SHP77 (cell line): ENCODE measurements at regions not wholly inside any gene's neighbourhood (a gene's known extent, or its start where the extent isn't known, plus 50 kb on each side); places are given as distances from the start of the nearest gene placed in this dataset.
"Not testable (repeated sequence)": the region's sequence is repeated elsewhere in the genome, so short reads cannot be mapped to it uniquely, and the experiment has no call there.

Experiments used
- DNase-seq, 2 experiments: peaks; one replicate each; lab custom pipeline; 2025; lab: John Stamatoyannopoulos, UW

GRCh38 chr14:103231376-103232019 lies 102.5 kb upstream of the EIF5 start:
- no peak for DNase-seq

GRCh38 chr14:103232031-103232808 lies 101.8 kb upstream of the EIF5 start:
- DNase-seq = no peak

GRCh38 chr14:103232831-103233319 lies 101.2 kb upstream of the EIF5 start:
- no peak for DNase-seq

GRCh38 chr14:103233328-103233727 lies 100.7 kb upstream of the EIF5 start:
- DNase-seq = no peak

GRCh38 chr14:103234826-103235225 lies 99.2 kb upstream of the EIF5 start:
- DNase-seq = not testable (repeated sequence)

DNA sequence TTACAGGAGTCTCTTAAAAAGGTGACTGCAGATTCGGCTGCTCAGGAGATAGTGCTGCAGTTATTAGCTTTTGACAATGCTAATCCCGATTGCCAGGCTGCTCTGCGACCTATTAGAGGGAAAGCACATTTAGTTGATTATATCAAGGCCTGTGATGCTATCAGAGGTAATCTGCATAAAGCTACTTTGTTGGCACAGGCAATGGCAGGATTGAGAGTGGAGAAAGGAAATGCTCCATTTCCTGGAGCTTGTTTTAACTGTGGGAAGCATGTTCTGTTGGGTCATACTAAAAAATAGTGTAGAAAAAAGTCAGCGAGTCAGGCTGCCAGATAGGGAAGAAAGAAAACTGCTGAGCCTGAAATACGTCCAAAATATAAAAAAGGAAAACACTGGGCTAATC lies 98.5 kb upstream of the EIF5 start:
- DNase-seq = not testable (repeated sequence)

DNA sequence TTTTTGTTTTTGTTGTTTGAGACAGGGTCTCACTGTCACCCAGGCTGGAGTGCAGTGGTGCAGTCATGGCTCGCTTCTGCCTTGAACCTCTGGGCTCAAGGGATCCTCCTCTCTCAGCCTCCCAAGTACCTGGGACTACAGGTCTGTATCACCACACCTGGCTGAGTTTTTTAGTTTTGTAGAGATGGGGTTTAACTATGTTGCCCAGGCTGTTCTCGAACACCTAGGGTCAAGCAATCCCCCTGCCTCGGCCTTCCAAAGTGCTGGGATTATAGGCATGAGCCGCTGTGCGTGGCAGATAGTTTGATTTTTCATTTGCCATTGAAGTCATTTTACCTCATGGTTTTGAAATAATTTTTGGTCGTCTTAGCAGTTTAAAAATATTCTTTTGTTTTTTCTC lies 94.3 kb upstream of the EIF5 start:
- no peak for DNase-seq

- DNase-seq = no peak
Observed at GRCh38 chr14:103241531-103241930, 92.5 kb upstream of the EIF5 start.

GRCh38 chr14:103243764-103244737 lies 90.0 kb upstream of the EIF5 start:
- DNase-seq = no peak

GRCh38 chr14:103245624-103246031 lies 88.4 kb upstream of the EIF5 start:
- DNase-seq = peak in 1 of 2 experiments; percentile 8

DNA sequence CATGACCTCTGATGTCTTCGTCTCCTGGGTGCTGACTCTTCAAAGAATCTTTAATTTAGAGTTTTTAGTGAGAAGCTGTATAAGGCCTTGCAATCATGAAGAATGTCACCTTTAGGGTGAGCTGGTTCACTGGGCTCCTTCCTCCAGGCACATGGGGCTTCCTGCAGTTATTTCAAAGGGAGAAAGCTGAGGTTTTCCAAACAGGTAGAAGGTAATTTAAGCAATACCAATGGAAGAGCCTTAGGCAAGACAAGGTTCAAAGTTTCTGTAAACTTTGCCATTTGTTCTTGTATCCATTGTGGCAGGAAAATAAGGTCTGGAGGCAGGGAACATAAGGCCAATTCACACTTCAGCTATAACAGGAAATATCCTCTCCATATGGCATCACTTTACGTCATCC lies 88.0 kb upstream of the EIF5 start:
- DNase-seq = no peak

DNA sequence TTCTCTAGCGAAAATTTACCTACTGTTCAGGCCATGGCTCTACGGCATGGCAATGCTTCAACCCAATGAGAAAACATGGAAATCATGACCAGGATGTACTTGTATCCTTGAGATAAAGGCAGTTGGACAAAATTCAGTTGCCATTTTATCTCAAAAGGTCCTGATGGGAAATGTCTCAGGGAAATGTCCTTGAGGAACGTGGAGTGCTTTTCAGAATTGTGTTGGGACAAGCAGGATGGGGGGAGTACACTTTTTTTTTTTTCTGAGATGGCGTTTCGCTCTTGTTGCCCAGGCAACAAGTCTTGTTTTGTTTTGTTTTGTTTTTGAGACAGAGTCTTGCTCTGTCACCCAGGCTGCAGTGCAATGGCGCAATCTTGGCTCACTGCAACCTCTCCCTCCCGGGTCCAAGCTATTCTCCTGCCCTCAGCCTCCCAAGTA lies 86.8 kb upstream of the EIF5 start:
- no peak for DNase-seq

GRCh38 chr14:103250181-103250580 lies 83.9 kb upstream of the EIF5 start:
- no peak for DNase-seq

GRCh38 chr14:103250874-103251273 lies 83.2 kb upstream of the EIF5 start:
- no peak for DNase-seq

DNA sequence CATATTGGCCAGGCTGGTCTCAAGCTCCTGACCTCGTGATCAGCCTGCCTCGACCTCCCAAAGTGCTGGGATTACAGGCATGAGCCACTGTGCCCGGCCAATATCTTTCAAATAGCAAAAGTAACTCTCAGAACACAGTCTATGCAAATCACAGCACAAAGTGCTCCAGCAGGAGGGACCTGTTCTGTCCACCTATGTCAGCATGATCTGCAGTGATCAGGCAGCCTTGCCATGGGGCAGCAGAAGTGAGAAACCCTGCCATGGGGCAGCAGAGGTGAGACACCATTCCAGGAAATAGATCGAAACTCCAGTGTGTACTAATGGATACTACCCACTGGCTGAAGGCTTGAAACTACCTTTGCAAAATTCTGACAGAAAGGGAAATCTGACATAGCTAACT lies 78.5 kb upstream of the EIF5 start:
- no peak for DNase-seq

GRCh38 chr14:103256406-103256805 lies 77.6 kb upstream of the EIF5 start:
- DNase-seq = no peak

- no peak for DNase-seq
Observed at GRCh38 chr14:103257211-103257962, 76.7 kb upstream of the EIF5 start.

DNA sequence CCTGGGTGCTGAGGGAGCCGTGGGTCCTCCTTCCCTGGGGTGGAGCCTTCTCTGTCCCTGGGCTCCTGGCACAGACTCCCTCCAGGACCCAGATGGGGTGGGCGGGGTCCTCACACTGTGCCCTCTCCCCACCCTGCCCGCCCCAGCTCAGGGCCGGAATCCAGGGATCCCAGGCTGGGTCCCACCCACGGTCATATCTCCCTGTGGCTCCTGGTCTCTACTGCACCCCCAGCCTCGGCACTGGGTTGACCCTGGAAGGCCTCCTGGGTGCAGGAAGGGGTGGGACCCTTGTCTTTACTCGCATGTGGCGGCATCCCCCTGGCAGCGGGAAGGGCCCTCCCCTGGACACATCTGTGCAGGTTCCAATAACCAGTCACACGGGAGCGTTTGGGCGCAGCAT lies 75.8 kb upstream of the EIF5 start:
- DNase-seq = no peak

DNA sequence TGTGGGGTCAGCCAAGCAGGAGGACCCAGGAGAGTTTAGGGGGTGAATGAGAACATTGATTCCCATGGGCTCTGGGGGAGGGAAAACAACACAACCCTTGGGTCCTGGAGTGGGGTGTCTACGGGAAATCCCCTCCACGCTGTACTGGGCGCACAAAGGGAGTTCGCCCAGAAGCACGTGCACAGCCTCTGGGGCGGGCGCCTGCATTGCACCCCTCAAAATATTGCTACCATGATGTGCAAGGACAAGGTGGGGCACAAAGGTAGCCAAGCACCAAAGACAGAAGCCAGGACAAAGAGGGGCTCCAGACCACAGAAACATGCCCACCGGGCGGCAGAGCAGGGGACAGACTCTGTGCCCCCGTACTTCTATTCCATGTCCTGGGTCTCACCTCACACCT lies 74.9 kb upstream of the EIF5 start:
- no peak for DNase-seq

- DNase-seq = no peak
Observed at GRCh38 chr14:103259801-103260628, 74.0 kb upstream of the EIF5 start.
